Fibroblast of skin of abdomen (primary cell): ENCODE measurements at regions not wholly inside any gene's neighbourhood (a gene's known extent, or its start where the extent isn't known, plus 50 kb on each side); places are given as distances from the start of the nearest gene placed in this dataset.

Experiments
- DNase-seq: peaks from one replicate; pipeline ENCODE4 v3.0.0-alpha.2; 2013

DNA sequence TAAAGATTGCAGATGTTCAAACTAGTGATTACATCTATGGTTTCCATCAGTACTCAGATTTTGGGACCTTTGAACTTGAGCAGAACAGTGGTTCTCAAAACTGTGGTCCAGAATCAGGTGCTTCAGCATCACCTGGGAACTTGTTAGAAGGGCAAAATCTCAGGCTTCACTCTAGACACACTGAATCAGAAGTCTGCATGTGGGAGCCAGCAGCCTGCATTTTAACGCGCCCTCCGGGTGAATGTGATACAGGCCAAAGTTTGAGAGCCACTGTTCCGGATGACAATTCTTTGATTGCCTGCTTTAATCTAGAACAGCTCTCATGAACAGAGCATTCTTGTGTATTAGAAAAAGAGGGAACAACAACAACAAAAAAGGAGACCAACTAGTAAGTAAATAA lies 261.7 kb downstream of the GPD2 start:
- no peak for DNase-seq

DNA sequence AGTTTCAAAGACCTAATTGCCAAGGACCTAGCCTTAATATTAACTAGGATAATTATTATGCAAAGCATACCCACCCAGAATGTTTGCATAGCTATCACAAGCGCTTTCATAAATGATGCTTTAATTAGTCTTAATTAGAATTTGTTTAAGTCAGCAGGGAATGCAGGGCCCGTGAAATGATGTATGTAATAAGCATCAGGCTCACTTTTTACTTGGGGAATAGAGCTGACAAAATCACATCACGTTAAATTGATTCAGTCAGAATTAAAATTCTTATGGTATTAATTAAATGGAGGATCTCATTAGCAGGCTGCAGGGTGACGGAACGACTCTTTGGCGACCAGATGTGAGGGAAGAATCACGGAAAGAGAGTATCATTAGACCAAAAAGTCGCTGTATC lies 264.5 kb downstream of the GPD2 start:
- DNase-seq: no peak

DNA sequence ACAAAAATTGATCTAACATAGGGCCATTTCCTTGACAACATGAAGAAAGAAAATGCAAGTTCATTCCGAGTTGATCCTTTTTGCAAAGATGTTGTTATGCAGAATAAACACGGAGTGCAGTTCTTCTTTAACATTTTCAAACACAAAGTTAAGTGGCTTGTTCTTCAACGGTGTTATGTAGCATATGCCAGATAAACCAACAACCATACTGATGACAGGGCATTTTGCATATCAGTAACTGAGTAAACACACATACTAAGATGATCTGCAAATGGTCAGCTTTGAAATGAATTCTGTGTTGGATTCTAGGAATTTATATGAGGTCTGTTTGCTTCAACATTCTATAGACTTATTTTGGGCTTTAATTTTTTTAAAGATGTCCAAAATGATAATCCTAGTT lies 266.4 kb downstream of the GPD2 start:
- DNase-seq: no peak

DNA sequence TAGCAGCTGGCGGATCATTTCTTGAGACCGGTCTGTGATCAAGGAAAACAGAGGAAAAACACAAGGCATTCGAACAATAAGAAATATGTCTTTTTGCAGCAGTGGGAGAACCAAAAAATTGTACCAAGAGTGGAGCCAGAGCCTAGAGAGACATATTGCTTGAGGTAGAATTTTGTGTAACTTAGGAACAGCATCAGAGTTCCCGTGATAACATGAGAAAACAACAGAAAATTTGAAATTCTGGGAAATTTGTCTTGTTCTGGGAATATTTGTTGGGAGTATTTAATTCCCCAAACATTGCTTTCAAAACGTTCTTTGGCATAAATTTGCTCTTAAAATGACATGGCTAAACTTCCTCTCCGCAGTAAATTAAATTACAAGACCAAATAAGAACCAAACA lies 267.5 kb downstream of the GPD2 start:
- no peak for DNase-seq

DNA sequence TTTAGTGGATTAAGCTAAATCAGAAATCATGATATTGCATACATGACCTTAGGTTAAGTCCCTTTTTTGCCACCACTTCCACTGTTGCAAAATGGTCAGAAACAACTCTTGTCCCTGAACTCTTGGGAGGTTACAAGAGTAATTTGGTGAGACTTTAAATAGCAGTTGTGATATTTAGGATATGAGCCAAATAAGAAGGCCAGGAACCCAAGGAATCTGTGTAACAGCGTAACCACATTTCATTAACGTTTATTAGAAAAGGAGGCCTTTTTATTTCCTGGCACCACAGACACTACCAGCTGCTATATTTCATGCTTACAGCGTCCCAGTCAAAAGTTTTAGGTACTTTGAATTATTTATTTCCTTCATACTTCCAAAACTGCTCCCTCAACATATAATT lies 268.0 kb downstream of the GPD2 start:
- no peak for DNase-seq

DNA sequence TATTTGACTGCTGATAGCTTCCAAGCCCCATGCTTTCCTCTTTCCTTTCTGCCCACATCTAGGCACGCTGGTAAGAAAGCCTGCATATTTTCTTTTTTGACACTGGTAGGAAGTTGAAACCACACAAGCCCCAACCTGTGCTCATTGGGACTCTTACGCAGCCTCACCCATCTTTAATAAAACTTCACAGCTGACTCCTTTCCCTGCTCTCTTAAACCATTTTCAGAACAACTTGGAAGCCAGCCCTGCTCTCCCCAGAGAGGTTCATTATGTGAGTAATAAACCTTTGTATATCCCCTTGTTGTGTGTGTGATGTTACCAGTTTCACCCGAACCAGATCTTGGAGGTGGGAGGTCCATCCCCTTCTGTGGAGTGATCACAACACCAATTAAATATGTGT lies 268.4 kb downstream of the GPD2 start:
- DNase-seq: no peak

DNA sequence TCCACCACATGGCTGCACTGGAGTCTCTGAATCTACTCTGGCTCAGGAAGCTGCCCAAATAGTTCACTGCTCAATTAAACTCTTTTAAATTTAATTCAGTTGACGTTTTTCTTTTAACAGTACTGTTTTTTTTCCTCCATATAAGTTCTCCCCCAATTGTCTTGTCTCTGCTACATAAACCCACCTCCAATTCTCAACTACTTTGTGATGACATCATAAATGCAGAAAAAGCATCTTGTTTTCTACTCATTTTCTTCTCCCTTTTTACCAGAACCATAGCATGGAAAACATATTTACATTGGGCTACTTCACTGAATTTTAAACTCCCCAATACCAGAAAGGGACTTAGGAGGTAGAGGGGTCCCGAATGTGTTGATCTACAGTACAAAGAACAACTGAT lies 270.4 kb downstream of the GPD2 start:
- no peak for DNase-seq

DNA sequence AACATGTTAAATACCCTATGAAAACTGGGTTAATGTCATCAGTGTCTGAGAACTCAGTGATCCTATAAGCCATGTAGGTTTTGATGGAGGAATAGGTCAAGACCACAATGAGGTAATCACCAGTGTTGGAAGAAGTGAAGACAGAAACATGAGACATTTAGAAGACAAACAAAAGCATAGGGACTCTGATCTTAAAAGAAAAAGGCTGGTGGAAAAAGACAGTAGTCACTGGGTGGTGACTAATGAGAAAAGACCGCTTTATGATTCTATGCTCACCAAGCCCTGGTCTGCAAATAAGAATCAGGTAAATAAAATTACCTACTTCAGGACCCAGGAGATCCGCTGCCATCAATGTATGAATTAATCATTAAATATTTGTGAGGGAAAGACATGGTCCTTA lies 271.9 kb downstream of the GPD2 start:
- no peak for DNase-seq

DNA sequence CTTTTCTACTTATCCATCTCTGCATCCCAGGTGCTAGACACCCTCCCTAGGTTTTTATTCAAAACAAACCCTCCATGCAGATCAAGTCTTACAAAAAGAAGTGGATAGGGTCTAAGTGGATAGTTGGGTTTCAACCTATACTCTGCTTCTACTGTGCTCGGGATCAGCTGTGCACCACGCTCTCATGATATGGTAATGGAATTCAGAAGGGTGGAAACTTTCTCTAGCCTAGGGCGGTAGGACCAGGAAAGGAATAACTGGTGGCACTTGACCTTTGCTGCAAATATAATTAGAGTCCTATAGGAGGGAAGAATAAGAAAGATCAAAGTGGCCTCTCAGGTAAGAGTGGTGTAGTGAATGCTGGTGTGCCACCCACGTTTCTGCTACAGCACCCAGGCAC lies 272.9 kb downstream of the GPD2 start:
- no peak for DNase-seq

DNA sequence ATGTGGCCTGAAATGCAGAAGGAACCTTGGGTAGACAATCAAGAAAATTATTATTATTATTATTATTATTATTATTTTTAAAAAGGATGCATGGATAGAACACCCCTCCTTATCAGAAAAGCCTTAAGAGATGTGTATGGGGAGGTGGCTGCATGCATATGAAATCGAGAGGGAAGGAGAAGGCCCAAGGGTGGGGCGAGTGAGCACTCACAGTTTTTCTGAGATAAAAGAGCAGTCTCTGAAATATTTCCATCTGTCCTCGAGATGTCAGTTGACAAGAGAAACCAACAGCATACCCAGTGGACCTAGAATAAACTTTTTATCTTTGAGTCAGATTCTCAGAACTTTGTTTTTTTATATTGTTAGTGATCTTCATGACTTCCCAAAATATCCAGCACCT lies 282.9 kb downstream of the GPD2 start:
- DNase-seq: no peak

DNA sequence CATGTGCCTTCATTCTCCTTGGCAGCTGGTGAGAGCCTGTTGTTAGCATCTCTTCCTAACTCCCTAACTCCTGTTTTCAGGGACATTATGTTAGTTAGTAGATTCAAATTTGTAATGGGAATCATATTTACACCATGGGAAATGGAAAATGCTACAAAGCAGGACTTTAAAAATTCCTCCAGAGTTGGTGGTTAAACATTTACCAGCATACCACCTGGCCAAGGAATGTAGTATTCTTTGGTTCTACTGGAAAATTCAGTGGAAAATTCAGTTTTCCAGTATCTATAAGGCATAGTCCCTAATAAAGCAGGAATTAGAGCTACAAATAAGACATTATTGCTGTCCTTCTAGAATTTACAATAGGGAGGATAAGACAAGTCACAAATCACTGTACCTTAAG lies 291.7 kb downstream of the GPD2 start:
- no peak for DNase-seq

DNA sequence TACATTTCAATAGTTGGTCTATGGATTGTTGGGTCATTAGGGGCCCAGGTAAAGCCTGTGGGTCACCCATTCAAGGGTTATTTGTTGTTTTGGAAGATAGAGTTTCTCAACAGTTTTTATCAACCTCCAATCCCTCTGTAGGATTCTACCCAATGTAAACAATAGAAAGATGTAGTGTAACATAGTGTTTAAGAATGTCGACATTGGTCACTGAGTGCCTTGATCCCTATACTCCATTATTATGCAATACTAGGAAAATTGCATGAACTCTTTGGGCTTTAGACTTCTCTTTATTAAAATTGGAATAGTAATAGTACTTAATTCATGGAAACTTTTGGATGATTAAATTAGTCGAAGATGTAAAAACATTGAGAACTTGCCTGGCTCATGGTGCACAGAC lies 292.1 kb downstream of the GPD2 start:
- no peak for DNase-seq

DNA sequence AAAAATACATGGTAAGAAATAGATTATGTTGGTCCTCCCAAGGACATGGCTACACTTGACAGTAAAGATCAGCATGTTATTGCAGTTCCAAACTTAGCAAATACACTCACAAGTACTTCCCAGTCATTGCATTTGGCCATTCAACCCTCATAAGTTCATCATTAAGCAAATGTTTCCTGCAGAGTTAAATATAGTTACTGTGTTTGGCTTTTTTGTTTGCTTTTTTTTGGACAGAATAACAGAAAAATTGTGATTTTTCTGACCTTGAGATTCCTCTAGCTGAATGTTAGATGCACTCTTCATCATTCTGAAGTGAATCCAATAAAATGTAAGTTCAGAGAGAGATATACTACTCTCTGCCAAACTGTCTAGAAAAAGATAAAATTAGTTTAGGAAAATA lies 295.3 kb downstream of the GPD2 start:
- no peak for DNase-seq

DNA sequence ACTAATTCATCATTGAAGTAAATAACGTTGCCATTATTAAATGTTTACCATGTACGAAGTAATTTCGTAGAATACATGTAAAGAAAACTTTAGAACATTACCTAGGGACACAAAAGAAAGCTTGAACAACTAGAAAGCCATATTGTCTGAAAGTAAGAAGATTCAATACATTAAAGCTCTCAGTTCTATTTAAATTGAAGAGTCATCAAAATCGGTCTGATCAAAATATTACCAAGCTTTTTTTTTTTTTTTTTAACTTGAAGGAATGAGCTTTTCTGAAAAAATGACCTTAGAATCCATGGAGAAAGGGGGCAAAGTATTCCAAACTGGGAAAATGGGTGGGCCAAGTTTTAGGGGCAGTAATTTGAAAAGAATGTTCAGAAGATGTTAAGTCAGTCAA lies 300.8 kb downstream of the GPD2 start:
- no peak for DNase-seq

DNA sequence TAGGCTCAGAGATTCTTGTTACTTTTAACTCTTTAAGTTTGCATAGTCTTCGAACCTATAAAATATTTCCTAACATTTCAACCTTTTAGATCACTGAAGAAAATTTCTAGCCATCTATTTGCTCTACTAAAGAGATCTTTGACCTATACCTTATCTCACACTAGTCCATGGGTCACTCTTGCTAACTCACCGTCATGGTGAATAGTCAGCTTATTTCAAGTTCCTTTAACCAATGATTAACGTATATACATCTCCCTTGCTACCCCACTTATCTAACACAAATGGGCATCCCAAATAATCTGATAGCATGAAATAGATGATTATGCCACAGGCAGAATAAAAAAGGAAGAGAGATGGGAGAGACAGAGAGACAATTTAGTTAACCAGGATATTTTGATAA lies 303.1 kb downstream of the GPD2 start:
- DNase-seq: no peak

DNA sequence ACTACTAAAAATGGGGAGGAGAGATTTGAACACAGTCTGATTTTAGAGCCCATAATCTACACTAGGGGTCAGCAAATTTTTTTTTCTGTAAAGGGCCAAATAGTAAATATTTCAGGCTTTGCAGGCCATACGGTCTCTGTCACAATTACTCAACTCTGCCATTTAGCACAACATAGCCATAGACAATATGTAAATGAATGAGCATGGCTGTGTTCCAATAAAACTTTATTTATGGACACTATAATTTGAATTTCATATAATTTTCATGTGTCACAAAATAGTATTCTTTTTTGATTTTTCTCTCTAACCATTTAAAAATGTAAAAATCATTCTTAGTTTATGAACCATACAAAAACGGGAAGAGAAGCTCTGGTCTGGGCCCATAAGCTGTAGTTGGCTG lies 309.4 kb downstream of the GPD2 start:
- no peak for DNase-seq

DNA sequence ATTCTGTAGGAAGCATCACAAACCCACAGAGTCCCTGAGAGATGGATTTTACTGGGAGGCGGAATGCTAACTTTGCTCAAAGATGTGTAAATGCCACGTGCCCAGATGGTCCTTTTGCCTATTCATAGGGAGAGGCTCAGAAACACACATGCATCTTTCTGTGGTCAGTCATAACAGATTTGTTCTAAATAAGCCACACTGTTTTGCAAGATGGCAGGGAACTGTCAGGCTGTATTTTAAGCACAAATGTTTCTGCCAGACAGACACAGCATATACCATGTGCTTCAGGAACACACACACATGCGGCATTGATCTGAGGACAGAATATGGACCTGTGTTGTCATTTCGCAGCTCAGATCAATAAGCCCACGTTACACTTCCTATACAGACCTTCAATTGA lies 312.0 kb downstream of the GPD2 start:
- no peak for DNase-seq

DNA sequence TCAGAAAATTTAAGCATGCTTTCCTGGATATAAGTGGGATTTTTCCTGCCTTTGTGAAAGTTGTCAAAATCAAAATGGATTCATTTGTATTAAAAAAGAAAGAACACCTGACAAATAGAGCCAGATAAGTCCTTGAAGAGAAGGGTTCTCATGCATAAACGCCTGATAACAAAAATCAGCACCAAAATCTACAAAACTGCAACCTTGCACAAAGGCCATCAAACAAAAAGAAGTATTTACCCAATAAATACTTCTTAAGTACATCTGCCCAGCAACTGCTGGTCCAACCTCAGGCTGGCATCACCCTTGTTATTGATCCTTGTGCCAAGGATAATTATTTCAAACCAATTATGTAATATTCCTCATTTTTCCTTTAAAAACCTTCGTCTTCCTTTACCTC lies 315.9 kb downstream of the GPD2 start:
- DNase-seq: no peak

DNA sequence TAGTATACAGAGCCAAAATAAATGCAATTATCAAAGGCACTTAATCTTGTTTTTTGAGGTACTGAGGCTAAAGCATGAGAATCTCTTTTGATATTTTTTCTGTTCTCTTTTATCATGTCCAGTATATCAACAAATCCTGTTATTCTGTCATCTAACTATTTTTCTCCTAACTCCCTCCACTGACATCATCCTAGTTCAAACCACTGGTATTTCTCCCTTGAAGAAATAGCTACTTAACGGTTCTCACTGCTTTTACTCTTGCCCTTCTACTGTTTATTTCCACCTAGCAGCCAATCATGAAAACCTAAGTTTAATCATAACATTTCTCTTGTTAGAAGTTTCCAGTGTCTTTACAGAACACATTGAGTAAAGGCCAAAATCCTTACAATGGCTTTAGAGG lies 317.6 kb downstream of the GPD2 start:
- no peak for DNase-seq

DNA sequence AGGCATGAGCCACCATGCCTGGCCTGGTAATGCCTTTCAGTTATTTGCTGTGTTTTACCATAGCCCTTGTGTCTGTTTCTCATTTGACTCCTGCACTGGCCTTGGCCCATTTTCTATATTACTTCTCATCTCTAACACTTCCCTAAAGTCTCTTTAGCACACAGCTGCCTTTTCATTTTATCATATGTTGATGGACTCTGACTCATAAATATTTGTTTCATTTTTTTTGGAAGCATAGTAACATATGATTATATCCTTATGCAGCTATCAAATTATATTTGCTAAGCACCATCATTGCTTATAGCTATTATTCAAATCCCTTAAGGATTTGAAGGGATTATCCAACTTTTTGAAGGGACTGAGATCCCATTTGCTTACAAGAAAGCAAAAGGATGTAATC lies 320.3 kb downstream of the GPD2 start:
- no peak for DNase-seq

DNA sequence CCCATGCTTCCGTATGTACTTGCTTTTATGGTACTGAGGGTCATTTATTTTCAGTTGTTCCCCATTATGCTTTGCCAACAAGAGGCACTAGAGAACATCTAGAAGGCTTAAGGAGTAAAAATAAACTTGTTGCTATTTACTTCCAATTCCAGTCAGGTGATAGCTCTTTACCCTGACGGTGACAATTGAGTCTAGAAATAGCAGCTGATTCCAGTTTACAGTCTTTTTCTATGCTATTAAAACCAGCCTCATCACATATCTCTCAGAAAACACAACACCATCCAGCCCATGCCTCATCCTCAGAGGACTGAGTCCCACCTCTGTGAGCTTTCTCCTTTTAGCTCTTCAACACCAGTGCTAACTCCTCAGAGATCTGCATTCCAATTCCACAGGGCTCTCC lies 327.0 kb downstream of the GPD2 start:
- DNase-seq: no peak

DNA sequence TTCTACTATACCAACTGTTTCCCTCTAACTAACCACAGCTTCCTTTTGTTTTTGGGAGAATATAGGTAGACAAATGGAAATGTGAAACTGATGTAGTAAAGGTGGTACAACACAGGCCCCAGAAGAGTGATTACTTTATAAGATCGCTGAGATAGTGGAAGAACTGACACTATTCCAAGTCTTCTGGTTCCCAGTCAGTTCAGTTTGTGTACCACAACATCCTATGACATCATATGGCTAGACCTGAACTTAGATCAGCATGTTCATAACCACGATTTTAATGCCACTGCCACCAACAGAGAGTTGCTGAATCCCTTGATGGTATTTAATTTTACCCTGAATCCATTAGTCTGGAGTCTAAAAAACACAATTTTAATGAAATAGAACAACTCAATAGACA lies 328.9 kb downstream of the GPD2 start:
- DNase-seq: no peak

DNA sequence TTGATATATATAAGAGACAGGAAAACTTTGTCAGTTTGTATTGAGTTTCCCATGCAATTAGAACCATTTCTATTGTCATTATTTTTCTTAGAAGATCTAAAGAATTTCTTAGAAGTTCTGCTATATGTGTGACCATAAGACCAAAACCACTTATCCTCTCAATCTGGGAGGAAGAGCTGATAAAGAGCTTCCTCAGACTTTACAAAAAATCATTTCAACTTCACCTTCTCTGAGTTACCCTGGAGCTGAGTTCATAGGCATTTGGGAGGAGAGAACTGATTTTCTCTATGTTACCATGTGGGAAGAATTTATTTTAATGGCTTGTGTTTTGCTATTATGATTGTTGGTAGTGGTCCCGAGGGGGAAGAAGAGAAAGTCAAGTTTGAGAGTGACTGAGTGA lies 329.3 kb downstream of the GPD2 start:
- no peak for DNase-seq

DNA sequence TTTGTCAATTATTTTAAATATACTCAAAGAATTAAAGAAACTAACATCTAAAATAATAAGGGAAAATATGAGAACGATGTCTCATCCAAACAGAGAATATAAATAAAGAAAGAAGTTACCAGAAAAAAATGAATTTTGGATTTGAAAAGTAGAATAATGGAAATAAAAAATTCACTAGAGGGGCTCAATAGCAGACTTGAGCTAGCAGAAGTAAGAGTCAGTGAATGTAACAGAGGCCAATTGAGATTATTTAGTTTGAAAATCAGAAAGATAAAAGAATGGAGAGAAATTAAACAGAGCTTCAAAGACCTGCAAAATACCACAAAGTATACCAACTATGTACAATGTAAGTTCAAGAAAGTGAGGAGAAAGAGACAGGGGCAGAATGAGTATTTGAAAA lies 333.6 kb downstream of the GPD2 start:
- no peak for DNase-seq

DNA sequence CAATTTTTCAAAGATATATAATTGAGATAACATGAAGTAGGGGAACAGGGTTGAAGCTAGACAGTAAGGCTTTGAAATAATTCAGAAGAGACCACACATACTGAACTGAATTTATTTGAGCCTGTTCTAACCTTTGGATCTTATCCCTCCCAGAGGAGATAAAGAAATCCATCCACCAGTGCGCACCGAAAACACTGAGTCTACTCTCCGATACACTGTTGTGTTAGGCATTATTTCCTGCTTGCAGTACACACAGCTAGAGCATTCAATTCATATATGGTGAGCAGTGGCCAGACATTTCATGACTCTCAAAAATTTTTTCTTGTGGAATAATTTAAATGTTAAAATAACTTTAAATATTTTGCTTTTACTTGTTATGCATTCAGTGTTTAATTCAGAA lies 342.7 kb downstream of the GPD2 start:
- no peak for DNase-seq

DNA sequence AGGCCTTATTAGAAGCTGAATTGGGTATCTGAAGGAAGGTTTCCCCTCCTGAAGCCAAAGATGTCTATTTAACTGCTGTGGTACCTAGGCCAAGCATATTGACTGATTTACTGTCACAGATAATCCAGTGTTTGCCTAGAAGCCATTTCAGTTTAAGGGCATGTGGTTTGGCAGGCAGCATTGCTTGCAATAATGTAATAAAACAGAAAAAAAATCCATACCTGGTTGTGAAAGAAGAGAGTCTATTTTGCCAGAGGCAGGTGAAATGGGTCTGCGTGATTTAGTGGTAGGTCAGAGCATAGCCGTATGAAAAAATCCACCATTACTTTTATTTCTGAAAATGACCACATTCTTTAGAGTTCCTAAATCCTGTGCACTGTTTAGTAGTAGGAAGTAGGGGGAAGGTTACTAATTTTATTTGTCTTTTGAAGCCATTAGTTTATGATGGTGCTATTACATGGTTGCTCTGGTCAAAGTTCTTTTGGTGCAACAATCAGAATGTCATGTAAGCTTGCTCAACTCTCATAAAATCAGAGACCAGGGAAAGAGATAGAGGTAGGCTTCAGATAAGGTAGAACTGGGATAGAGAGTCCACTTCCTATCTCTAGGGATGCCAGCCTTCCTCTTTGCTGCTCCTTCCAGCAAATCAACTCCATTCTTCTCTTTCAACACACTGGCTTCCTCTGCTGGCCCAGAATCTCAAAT lies 343.4 kb downstream of the GPD2 start:
- no peak for DNase-seq
